ENCODE measurements at regions not wholly inside any gene's neighbourhood (a gene's known extent, or its start where the extent isn't known, plus 50 kb on each side); places are given as distances from the start of the nearest gene placed in this dataset.
A peak's percentile ranks its signal among the peaks of the same experiment; 100 is the strongest.

DNA sequence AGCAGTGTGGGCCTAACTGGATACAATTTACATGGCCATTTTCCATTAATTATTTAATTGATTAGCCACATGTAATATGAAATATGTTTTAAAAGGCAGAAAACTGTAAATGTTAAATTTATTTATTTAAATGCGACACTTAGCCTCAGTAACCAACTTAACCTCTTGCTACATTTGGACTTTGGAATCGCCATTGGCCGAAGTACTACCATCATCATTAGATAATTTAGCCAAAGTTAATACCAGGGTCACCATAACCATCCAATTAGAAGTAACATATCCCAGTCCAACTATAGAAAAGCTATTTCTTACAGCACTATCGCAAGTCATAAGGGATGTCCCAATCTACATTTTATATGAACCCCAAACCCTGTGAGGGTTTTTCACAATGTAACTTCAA is 558.6 kb upstream of the IGFBP3 start:
- H3K79me2 ChIP-seq (ENCODE audit: insufficient read depth, low read depth, low read length) = no peaks in the 10 kb centered on the region
- intact Hi-C loops (cut with micrococcal nuclease; ENCODE audit: unreplicated experiment) = no loop called here
- H3K4me3 ChIP-seq (ENCODE audit: low read depth, low read length, poor library complexity, severe bottlenecking) = no peak overlapping the region
- no TSS peak for BruUV-seq (replicated peaks)
- no peaks in the 10 kb centered on the region for H3K9me3 ChIP-seq (ENCODE audit: low read length)
- H4K20me1 ChIP-seq (ENCODE audit: insufficient read depth, low read length) = no peaks in the 10 kb centered on the region
- H3K9me2 ChIP-seq (ENCODE audit: insufficient read depth, low read length) = no peaks in the 10 kb centered on the region
- POLR2A ChIA-PET = no interaction called here
- CTCF ChIA-PET (ENCODE audit: unreplicated experiment) = no interaction called here
- no peak overlapping the region for H3K4me2 ChIP-seq (ENCODE audit: low read length)
- no peaks in the 10 kb centered on the region for H3K4me1 ChIP-seq (ENCODE audit: insufficient read depth, low read length, poor library complexity, severe bottlenecking)
- H3K36me3 ChIP-seq (ENCODE audit: insufficient read depth, low read length) = no peaks in the 10 kb centered on the region
- DNase-seq (ENCODE audit: low spot score) = no peak
- TF ChIP-seq, protein P1, sequence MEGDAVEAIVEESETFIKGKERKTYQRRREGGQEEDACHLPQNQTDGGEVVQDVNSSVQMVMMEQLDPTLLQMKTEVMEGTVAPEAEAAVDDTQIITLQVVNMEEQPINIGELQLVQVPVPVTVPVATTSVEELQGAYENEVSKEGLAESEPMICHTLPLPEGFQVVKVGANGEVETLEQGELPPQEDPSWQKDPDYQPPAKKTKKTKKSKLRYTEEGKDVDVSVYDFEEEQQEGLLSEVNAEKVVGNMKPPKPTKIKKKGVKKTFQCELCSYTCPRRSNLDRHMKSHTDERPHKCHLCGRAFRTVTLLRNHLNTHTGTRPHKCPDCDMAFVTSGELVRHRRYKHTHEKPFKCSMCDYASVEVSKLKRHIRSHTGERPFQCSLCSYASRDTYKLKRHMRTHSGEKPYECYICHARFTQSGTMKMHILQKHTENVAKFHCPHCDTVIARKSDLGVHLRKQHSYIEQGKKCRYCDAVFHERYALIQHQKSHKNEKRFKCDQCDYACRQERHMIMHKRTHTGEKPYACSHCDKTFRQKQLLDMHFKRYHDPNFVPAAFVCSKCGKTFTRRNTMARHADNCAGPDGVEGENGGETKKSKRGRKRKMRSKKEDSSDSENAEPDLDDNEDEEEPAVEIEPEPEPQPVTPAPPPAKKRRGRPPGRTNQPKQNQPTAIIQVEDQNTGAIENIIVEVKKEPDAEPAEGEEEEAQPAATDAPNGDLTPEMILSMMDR (conservative IDR thresholded peaks at IDR 0.05; ENCODE audit: low read length) = no peak
- no peak for TF ChIP-seq EZH2phosphoT487 (IDR thresholded peaks at IDR 0.05; ENCODE audit: borderline replicate concordance, low read depth, low read length)
- H2AFZ ChIP-seq (ENCODE audit: low read length) = no peak overlapping the region
- no peak overlapping the region for H3K27ac ChIP-seq (ENCODE audit: low read depth, low read length, poor library complexity, severe bottlenecking)

- H3K4me3 ChIP-seq (ENCODE audit: low read depth, low read length, poor library complexity, severe bottlenecking) = no peak overlapping the region
- no peak overlapping the region for H3K4me2 ChIP-seq (ENCODE audit: low read length)
- ChIA-PET CTCF (ENCODE audit: unreplicated experiment) (no interaction called here), POLR2A (no interaction called here)
- no peaks in the 10 kb centered on the region for H3K79me2 ChIP-seq (ENCODE audit: insufficient read depth, low read depth, low read length)
- DNase-seq (ENCODE audit: low spot score) = no peak
- no peak overlapping the region for H2AFZ ChIP-seq (ENCODE audit: low read length)
- intact Hi-C loops (cut with micrococcal nuclease; ENCODE audit: unreplicated experiment) = no loop called here
- H3K9me3 ChIP-seq (ENCODE audit: low read length) = no peaks in the 10 kb centered on the region
- H3K27ac ChIP-seq (ENCODE audit: low read depth, low read length, poor library complexity, severe bottlenecking) = no peak overlapping the region
- no peaks in the 10 kb centered on the region for H3K4me1 ChIP-seq (ENCODE audit: insufficient read depth, low read length, poor library complexity, severe bottlenecking)
- TF ChIP-seq EZH2phosphoT487 (IDR thresholded peaks at IDR 0.05; ENCODE audit: borderline replicate concordance, low read depth, low read length) = no peak
- TF ChIP-seq, protein P1 (conservative IDR thresholded peaks at IDR 0.05; ENCODE audit: low read length) = no peak
- BruUV-seq (replicated peaks) = no TSS peak
- H3K9me2 ChIP-seq (ENCODE audit: insufficient read depth, low read length) = no peaks in the 10 kb centered on the region
- H4K20me1 ChIP-seq (ENCODE audit: insufficient read depth, low read length) = no peaks in the 10 kb centered on the region
- H3K36me3 ChIP-seq (ENCODE audit: insufficient read depth, low read length) = no peaks in the 10 kb centered on the region
Observed at GRCh38 chr7:46478046-46478445, 557.0 kb upstream of the IGFBP3 start.

DNA sequence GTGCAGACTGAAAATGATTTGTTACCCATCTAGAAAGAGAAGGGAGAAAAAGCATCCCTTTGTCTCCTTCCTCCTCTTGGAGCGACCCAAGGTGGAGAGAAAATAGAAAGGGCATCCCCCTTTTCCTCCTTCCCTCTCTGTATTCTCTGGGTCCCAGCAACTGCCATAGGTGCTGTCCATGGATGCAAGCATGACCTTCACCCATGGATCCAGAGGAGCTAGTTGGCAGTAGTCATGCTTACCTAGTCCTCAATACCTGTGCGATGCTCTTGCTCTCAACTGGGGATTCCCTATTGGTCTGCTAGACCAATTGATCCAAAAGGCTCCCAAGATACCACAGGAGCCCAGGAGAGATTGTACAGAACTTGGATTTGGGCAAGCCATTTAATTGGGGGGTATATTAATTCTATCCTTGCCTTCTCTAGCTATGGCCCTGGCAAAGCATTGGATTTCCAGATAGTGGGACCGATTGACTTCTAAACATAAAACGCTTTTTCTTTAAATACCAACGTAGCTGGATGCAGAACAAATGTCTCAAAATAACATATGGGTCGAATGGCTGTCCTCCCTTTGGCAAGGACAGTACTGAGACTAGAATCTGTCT is 547.8 kb upstream of the IGFBP3 start:
- H3K79me2 ChIP-seq (ENCODE audit: insufficient read depth, low read depth, low read length) = no peaks in the 10 kb centered on the region
- no peaks in the 10 kb centered on the region for H4K20me1 ChIP-seq (ENCODE audit: insufficient read depth, low read length)
- intact Hi-C loops (cut with micrococcal nuclease; ENCODE audit: unreplicated experiment) = no loop called here
- no peak overlapping the region for H3K27ac ChIP-seq (ENCODE audit: low read depth, low read length, poor library complexity, severe bottlenecking)
- BruUV-seq (replicated peaks) = no TSS peak
- peak; percentile 60 for DNase-seq (ENCODE audit: low spot score)
- no peak overlapping the region for H3K4me3 ChIP-seq (ENCODE audit: low read depth, low read length, poor library complexity, severe bottlenecking)
- POLR2A ChIA-PET = no interaction called here
- no peaks in the 10 kb centered on the region for H3K36me3 ChIP-seq (ENCODE audit: insufficient read depth, low read length)
- H3K4me1 ChIP-seq (ENCODE audit: insufficient read depth, low read length, poor library complexity, severe bottlenecking) = no peaks in the 10 kb centered on the region
- peaks cover 7% of the 10 kb centered on the region; the same call in 1 of the 2 replicates for H3K9me3 ChIP-seq (ENCODE audit: low read length)
- H3K9me2 ChIP-seq (ENCODE audit: insufficient read depth, low read length) = no peaks in the 10 kb centered on the region
- H2AFZ ChIP-seq (ENCODE audit: low read length) = no peak overlapping the region
- H3K4me2 ChIP-seq (ENCODE audit: low read length) = no peak overlapping the region
- TF ChIP-seq, protein P1 (conservative IDR thresholded peaks at IDR 0.05; ENCODE audit: low read length) = no peak
- no peak for TF ChIP-seq EZH2phosphoT487 (IDR thresholded peaks at IDR 0.05; ENCODE audit: borderline replicate concordance, low read depth, low read length)
- CTCF ChIA-PET (ENCODE audit: unreplicated experiment) = no interaction called here
